Endothelial cell of umbilical vein (primary cell): ENCODE measurements at regions not wholly inside any gene's neighbourhood (a gene's known extent, or its start where the extent isn't known, plus 50 kb on each side); places are given as distances from the start of the nearest gene placed in this dataset.

Experiments used
- BruUV-seq: library from RNA; stranded (reverse); fragments of 400-500 nt; replicated peaks from 2 replicates; lab custom pipeline; 2021; lab: Mats Ljungman, UMichigan
- CTCF ChIA-PET: fragments of 300-600, 350-600 bp; sonication (Branson Sonifier 250); formaldehyde crosslinking; loops from one replicate; lab custom pipeline; 2021; ENCODE audit warnings: antibody characterized with exemption, inconsistent platforms; lab: Charles Lee
- POLR2A ChIA-PET: fragments of 300-600, 350-600 bp; sonication (Branson Sonifier 250); formaldehyde crosslinking; loops from one replicate; lab custom pipeline; 2021; ENCODE audit warnings: antibody characterized with exemption, inconsistent platforms; lab: Charles Lee
- DNase-seq: peaks from one replicate; pipeline ENCODE4 v3.0.0-alpha.2; 2011; ENCODE audit warnings: low read depth, low spot score
- FAIRE-seq: peaks from 2 replicates; lab custom pipeline; 2011; peaks lifted over from hg19 to GRCh38; lab: Jason Lieb, UNC
- H2AFZ ChIP-seq: 2 replicates; pipeline ENCODE4 v1.6.0; 2012; ENCODE audit warnings: low read depth, low read length, control low read depth, inconsistent platforms
- H3K27ac ChIP-seq: 2 replicates; pipeline ENCODE4 v1.5.1; 2011; ENCODE audit warnings: low read depth, mild to moderate bottlenecking, control low read depth, low read length, moderate library complexity; ENCODE audit not compliant: insufficient read depth
- H3K27me3 ChIP-seq, 2 experiments: 2 replicates each; pipeline versions ENCODE4 v1.6.0 to v1.6.1; 2011; ENCODE audit warnings: low read length in 2 of 2, mixed read lengths in 1 of 2; ENCODE audit not compliant: control insufficient read depth in 2 of 2, insufficient read depth in 2 of 2
- H3K36me3 ChIP-seq, 2 experiments: 2 replicates in 1 of 2; 3 replicates in 1 of 2; pipeline ENCODE4 v1.5.1; 2011; ENCODE audit warnings: low read length in 2 of 2, mild to moderate bottlenecking in 1 of 2, moderate library complexity in 1 of 2; ENCODE audit not compliant: control insufficient read depth in 2 of 2, insufficient read depth in 2 of 2; ENCODE audit errors: extremely low read depth in 1 of 2
- H3K4me1 ChIP-seq: 3 replicates; pipeline ENCODE4 v1.5.1; 2011; ENCODE audit warnings: mild to moderate bottlenecking, low read length; ENCODE audit not compliant: control insufficient read depth, insufficient read depth; ENCODE audit errors: extremely low read depth
- H3K4me2 ChIP-seq: 2 replicates; pipeline ENCODE4 v1.6.1; 2011; ENCODE audit warnings: low read length, control low read depth, mixed read lengths; ENCODE audit not compliant: insufficient read depth
- H3K4me3 ChIP-seq, 3 experiments: fragments of 200-600 bp in 1 of 3; sonication (generic), shearing (Covaris generic) in 1 of 3; replicated peaks in 1 of 3; 2 replicates each; pipeline ENCODE4 v1.5.1; 2011 to 2016; ENCODE audit warnings: control low read depth in 3 of 3, low read length in 3 of 3, mild to moderate bottlenecking in 2 of 3, inconsistent platforms in 1 of 3, low read depth in 1 of 3, moderate library complexity in 1 of 3; ENCODE audit not compliant: insufficient read depth in 1 of 3
- H3K79me2 ChIP-seq: 2 replicates; pipeline ENCODE4 v1.6.0; 2012; ENCODE audit warnings: low read length, inconsistent platforms; ENCODE audit not compliant: control insufficient read depth, insufficient read depth
- H3K9ac ChIP-seq: replicated peaks from 2 replicates; pipeline ENCODE3; 2011; ENCODE audit warnings: low read length, control low read depth; ENCODE audit not compliant: insufficient read depth; ENCODE audit errors: extremely low read depth
- H3K9me1 ChIP-seq: replicated peaks from 3 replicates; pipeline ENCODE4 v1.6.0; 2011; ENCODE audit warnings: mild to moderate bottlenecking, low read length; ENCODE audit not compliant: control insufficient read depth, insufficient read depth; ENCODE audit errors: extremely low read depth
- H3K9me3 ChIP-seq: replicated peaks from 2 replicates; pipeline ENCODE4 v1.5.1; 2012; ENCODE audit warnings: low read length, inconsistent platforms; ENCODE audit not compliant: control insufficient read depth, insufficient read depth
- H4K20me1 ChIP-seq: replicated peaks from 2 replicates; pipeline ENCODE3; 2011; ENCODE audit warnings: mild to moderate bottlenecking, low read length; ENCODE audit not compliant: control insufficient read depth, insufficient read depth; ENCODE audit errors: extremely low read depth
- EZH2 ChIP-seq: IDR thresholded peaks from 2 replicates; pipeline ENCODE4 v1.6.1; 2012; ENCODE audit warnings: borderline replicate concordance, low read depth, mild to moderate bottlenecking, moderate library complexity, low read length, inconsistent platforms; ENCODE audit not compliant: severe bottlenecking
- FOS ChIP-seq: IDR thresholded peaks from 2 replicates; pipeline ENCODE4 v1.6.1; 2011; ENCODE audit warnings: mild to moderate bottlenecking, low read length, moderate library complexity, borderline replicate concordance; ENCODE audit not compliant: insufficient read depth
- GATA2 ChIP-seq: IDR thresholded peaks from 2 replicates; pipeline ENCODE4 v1.7.0; 2011; ENCODE audit warnings: low read depth, mild to moderate bottlenecking, moderate library complexity, mixed read lengths, low read length; ENCODE audit not compliant: insufficient read length, insufficient read depth
- JUN ChIP-seq: IDR thresholded peaks from 2 replicates; pipeline ENCODE4 v1.6.1; 2011; ENCODE audit warnings: borderline replicate concordance, low read depth; ENCODE audit not compliant: insufficient read length, insufficient read depth
- MYC ChIP-seq: IDR thresholded peaks from one replicate; pipeline ENCODE4 v1.6.1; 2011; ENCODE audit warnings: mild to moderate bottlenecking, low read depth, low read length
- POLR2A ChIP-seq: IDR thresholded peaks from 2 replicates; pipeline ENCODE4 v1.6.1; 2012; ENCODE audit warnings: low read depth, mild to moderate bottlenecking, control low read depth, low read length
- POLR2AphosphoS5 ChIP-seq: IDR thresholded peaks from 2 replicates; pipeline ENCODE4 v1.6.1; 2012; ENCODE audit warnings: low read depth, mild to moderate bottlenecking, control low read depth, low read length, moderate library complexity; ENCODE audit not compliant: insufficient read depth
- dilution Hi-C: fragments of 300-500 bp; cut with MboI; formaldehyde crosslinking; loops from one replicate; pipeline ENCODE4 v1.15.0; 2019; ENCODE audit warnings: low sequenced_read_pairs; ENCODE audit not compliant: extremely low pct_ligation_motif_present
- intact Hi-C: fragments of 100-400 bp; cut with micrococcal nuclease; formaldehyde crosslinking; loops from one replicate; pipeline ENCODE4 v1.10.0; 2022
- TF ChIP-seq, protein P1 (sequence below), 2 donors: IDR thresholded peaks; 1 replicate in 1 of 2; 2 replicates in 1 of 2; pipeline ENCODE4 v1.5.1; 2011; ENCODE audit warnings: low read length in 2 of 2, mild to moderate bottlenecking in 2 of 2, moderate library complexity in 2 of 2, control low read depth in 1 of 2, inconsistent platforms in 1 of 2, low read depth in 1 of 2; ENCODE audit not compliant: insufficient read depth in 1 of 2; ENCODE audit errors: extremely low read depth in 1 of 2
- TF ChIP-seq, protein P2 (sequence below): IDR thresholded peaks from 2 replicates; pipeline ENCODE4 v1.6.1; 2011; ENCODE audit not compliant: insufficient read depth, insufficient read length

DNA sequence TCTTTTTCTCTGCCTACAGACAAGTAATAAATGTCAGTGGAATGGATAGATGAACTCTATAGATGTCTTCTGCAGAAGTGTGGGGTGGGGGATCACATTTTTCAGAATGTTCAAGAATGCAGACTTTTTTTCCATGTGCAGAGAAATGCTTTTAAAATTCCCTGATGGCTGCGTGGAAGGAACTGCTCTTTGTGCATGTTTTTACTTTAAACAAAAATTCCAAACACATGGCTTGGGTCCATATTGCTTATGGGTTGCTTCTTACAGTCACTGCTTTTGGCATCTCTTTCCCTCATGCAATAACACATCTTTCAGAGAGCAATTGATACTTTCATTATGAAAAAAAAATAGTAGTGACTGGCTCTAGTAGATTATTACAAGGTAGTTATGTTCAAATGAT, 1053.6 kb downstream of the NLGN4Y start:
- H3K9me3 ChIP-seq, result no peaks in the 10 kb centered on the region
- ChIA-PET CTCF (no interaction called here), POLR2A (no interaction called here)
- no peaks in the 10 kb centered on the region for H3K27me3 ChIP-seq
- no peaks in the 10 kb centered on the region for H4K20me1 ChIP-seq
- dilution Hi-C loops (no loop called here), intact Hi-C loops (loop anchor here (2.0 to 5.0 kb wide), 2 partner anchors 1053 to 1841 kb away; partner anchors contain the start of gene NLGN4Y)
- H3K79me2 ChIP-seq, result no peaks in the 10 kb centered on the region
- no peak for DNase-seq
- no peaks in the 10 kb centered on the region for H3K36me3 ChIP-seq
- H3K4me1 ChIP-seq, result no peaks in the 10 kb centered on the region
- FAIRE-seq, result no peak
- no peak overlapping the region for H3K4me2 ChIP-seq
- H3K4me3 ChIP-seq, result no peak overlapping the region
- no peaks in the 10 kb centered on the region for H3K9me1 ChIP-seq
- TF ChIP-seq FOS (no peak), MYC (no peak), JUN (no peak), POLR2A (no peak), POLR2AphosphoS5 (no peak), EZH2 (no peak)
- TF ChIP-seq, protein P1, sequence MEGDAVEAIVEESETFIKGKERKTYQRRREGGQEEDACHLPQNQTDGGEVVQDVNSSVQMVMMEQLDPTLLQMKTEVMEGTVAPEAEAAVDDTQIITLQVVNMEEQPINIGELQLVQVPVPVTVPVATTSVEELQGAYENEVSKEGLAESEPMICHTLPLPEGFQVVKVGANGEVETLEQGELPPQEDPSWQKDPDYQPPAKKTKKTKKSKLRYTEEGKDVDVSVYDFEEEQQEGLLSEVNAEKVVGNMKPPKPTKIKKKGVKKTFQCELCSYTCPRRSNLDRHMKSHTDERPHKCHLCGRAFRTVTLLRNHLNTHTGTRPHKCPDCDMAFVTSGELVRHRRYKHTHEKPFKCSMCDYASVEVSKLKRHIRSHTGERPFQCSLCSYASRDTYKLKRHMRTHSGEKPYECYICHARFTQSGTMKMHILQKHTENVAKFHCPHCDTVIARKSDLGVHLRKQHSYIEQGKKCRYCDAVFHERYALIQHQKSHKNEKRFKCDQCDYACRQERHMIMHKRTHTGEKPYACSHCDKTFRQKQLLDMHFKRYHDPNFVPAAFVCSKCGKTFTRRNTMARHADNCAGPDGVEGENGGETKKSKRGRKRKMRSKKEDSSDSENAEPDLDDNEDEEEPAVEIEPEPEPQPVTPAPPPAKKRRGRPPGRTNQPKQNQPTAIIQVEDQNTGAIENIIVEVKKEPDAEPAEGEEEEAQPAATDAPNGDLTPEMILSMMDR (IDR thresholded peaks at IDR 0.05; ENCODE audit: extremely low read depth in 1 of 2, insufficient read depth in 1 of 2, low read depth in 1 of 2, low read length in 2 of 2), result no peak
- no peak overlapping the region for H2AFZ ChIP-seq
- H3K27ac ChIP-seq, result no peak overlapping the region
- no peak overlapping the region for H3K9ac ChIP-seq
- no TSS peak for BruUV-seq

DNA sequence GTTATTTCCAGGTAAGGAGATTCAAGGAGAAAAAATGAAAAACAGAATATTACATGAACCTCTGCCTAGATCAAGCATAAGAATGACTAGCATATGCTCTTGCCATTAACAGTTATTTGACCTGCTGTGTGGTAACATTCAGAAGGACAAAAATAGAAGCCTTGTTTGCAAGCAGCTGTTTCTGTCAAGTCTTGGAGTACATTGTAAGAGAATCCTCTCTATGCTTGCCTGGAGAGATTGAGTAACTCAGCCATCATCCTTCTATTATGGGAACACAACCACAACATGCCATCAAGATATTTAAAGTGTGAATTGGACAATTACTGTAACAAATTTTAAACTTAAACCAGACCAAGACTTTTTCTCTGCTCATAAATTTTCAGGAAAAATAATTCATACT, 1054.4 kb downstream of the NLGN4Y start:
- no peak overlapping the region for H3K27ac ChIP-seq
- H3K4me3 ChIP-seq, result no peak overlapping the region
- no peaks in the 10 kb centered on the region for H3K9me1 ChIP-seq
- no peaks in the 10 kb centered on the region for H3K4me1 ChIP-seq
- H3K27me3 ChIP-seq, result no peaks in the 10 kb centered on the region
- intact Hi-C loops (loop anchor here (2.0 to 5.0 kb wide), 2 partner anchors 1054 to 1841 kb away; partner anchors contain the start of gene NLGN4Y), dilution Hi-C loops (no loop called here)
- POLR2A ChIA-PET, result no interaction called here
- H3K36me3 ChIP-seq, result no peaks in the 10 kb centered on the region
- H3K9ac ChIP-seq, result no peak overlapping the region
- DNase-seq (no peak), FAIRE-seq (no peak)
- no TSS peak for BruUV-seq
- CTCF ChIA-PET, result no interaction called here
- no peaks in the 10 kb centered on the region for H4K20me1 ChIP-seq
- TF ChIP-seq POLR2A (no peak), FOS (no peak), MYC (no peak), EZH2 (no peak), GATA2 (no peak), POLR2AphosphoS5 (no peak), JUN (no peak)
- TF ChIP-seq, protein P1 (IDR thresholded peaks at IDR 0.05; ENCODE audit: extremely low read depth in 1 of 2, insufficient read depth in 1 of 2, low read depth in 1 of 2, low read length in 2 of 2), result no peak
- TF ChIP-seq, protein P2, sequence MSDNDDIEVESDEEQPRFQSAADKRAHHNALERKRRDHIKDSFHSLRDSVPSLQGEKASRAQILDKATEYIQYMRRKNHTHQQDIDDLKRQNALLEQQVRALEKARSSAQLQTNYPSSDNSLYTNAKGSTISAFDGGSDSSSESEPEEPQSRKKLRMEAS, result no peak
- H3K9me3 ChIP-seq, result no peaks in the 10 kb centered on the region
- H3K4me2 ChIP-seq, result no peak overlapping the region
- no peaks in the 10 kb centered on the region for H3K79me2 ChIP-seq
- no peak overlapping the region for H2AFZ ChIP-seq
